ENCODE measurements at regions not wholly inside any gene's neighbourhood (a gene's known extent, or its start where the extent isn't known, plus 50 kb on each side); places are given as distances from the start of the nearest gene placed in this dataset.

DNA sequence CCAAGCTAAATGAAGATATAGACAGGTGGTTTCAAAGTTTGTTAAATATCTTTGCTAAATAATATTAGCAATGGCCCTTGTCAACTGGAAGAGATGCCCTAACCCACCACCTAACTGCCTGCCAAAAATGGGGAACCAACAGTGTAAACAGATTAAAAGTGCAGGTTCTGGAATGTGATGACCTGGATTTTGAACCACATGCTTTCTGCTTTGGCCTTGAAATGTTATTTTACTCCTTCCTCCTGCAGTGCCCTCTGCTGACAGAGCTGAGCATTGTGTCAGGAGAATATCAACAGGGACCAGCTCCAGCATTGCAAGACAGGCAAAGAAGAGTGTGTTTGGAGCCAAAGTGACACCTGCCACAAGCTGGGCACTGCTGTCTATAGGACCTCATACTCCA is 226.6 kb downstream of the MYLK4 start (continued):
- TF ChIP-seq DR1 (CRISPR knock-in tag; IDR thresholded peaks at IDR 0.05) (no peak), CBX1 (IDR thresholded peaks at IDR 0.05; ENCODE audit: low read depth) (peak; percentile 58), ERF (CRISPR knock-in tag; IDR thresholded peaks at IDR 0.05) (no peak), ZNF891 (CRISPR knock-in tag; IDR thresholded peaks at IDR 0.05) (no peak), FOXO1 (CRISPR knock-in tag; IDR thresholded peaks at IDR 0.05) (peak; percentile 55; the same call in 1 of the 2 replicates), TBX2 (CRISPR knock-in tag; IDR thresholded peaks at IDR 0.05; ENCODE audit: borderline replicate concordance) (peak; percentile 49; the same call in 1 of the 2 replicates), SMC3 (IDR thresholded peaks at IDR 0.05; ENCODE audit: low read length) (peak; percentile 83), MAF1 (CRISPR knock-in tag; IDR thresholded peaks at IDR 0.05; ENCODE audit: borderline replicate concordance) (no peak), CHCHD3 (CRISPR knock-in tag; IDR thresholded peaks at IDR 0.05) (no peak), ZNF570 (CRISPR knock-in tag; IDR thresholded peaks at IDR 0.05; ENCODE audit: borderline replicate concordance) (no peak), SMAD1 (CRISPR knock-in tag; IDR thresholded peaks at IDR 0.05; ENCODE audit: borderline replicate concordance, low read depth) (no peak), SNAI1 (CRISPR knock-in tag; IDR thresholded peaks at IDR 0.05; ENCODE audit: borderline replicate concordance) (no peak), BRCA1 (CRISPR knock-in tag; IDR thresholded peaks at IDR 0.05) (no peak)
- TF ChIP-seq, protein P1, sequence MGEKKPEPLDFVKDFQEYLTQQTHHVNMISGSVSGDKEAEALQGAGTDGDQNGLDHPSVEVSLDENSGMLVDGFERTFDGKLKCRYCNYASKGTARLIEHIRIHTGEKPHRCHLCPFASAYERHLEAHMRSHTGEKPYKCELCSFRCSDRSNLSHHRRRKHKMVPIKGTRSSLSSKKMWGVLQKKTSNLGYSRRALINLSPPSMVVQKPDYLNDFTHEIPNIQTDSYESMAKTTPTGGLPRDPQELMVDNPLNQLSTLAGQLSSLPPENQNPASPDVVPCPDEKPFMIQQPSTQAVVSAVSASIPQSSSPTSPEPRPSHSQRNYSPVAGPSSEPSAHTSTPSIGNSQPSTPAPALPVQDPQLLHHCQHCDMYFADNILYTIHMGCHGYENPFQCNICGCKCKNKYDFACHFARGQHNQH (CRISPR knock-in tag; IDR thresholded peaks at IDR 0.05), result 0 out of 2 replicates have a peak, but pooled peaks have one; percentile 20
- TF ChIP-seq, protein P2, sequence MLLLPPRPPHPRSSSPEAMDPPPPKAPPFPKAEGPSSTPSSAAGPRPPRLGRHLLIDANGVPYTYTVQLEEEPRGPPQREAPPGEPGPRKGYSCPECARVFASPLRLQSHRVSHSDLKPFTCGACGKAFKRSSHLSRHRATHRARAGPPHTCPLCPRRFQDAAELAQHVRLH (CRISPR knock-in tag; IDR thresholded peaks at IDR 0.05; ENCODE audit: borderline replicate concordance, low read depth), result peak; percentile 20; the same call in 1 of the 2 replicates
- TF ChIP-seq, protein P3, sequence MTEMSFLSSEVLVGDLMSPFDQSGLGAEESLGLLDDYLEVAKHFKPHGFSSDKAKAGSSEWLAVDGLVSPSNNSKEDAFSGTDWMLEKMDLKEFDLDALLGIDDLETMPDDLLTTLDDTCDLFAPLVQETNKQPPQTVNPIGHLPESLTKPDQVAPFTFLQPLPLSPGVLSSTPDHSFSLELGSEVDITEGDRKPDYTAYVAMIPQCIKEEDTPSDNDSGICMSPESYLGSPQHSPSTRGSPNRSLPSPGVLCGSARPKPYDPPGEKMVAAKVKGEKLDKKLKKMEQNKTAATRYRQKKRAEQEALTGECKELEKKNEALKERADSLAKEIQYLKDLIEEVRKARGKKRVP (CRISPR knock-in tag; IDR thresholded peaks at IDR 0.05), result no peak; a peak in 1 of 4 replicates
- TF ChIP-seq, protein P4, sequence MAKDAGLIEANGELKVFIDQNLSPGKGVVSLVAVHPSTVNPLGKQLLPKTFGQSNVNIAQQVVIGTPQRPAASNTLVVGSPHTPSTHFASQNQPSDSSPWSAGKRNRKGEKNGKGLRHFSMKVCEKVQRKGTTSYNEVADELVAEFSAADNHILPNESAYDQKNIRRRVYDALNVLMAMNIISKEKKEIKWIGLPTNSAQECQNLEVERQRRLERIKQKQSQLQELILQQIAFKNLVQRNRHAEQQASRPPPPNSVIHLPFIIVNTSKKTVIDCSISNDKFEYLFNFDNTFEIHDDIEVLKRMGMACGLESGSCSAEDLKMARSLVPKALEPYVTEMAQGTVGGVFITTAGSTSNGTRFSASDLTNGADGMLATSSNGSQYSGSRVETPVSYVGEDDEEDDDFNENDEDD (CRISPR knock-in tag; IDR thresholded peaks at IDR 0.05; ENCODE audit: borderline replicate concordance), result peak; percentile 23; the same call in 1 of the 2 replicates
- TF ChIP-seq, protein P5, sequence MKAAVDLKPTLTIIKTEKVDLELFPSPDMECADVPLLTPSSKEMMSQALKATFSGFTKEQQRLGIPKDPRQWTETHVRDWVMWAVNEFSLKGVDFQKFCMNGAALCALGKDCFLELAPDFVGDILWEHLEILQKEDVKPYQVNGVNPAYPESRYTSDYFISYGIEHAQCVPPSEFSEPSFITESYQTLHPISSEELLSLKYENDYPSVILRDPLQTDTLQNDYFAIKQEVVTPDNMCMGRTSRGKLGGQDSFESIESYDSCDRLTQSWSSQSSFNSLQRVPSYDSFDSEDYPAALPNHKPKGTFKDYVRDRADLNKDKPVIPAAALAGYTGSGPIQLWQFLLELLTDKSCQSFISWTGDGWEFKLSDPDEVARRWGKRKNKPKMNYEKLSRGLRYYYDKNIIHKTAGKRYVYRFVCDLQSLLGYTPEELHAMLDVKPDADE (CRISPR knock-in tag; IDR thresholded peaks at IDR 0.05), result no peak
- TF ChIP-seq, protein P6, sequence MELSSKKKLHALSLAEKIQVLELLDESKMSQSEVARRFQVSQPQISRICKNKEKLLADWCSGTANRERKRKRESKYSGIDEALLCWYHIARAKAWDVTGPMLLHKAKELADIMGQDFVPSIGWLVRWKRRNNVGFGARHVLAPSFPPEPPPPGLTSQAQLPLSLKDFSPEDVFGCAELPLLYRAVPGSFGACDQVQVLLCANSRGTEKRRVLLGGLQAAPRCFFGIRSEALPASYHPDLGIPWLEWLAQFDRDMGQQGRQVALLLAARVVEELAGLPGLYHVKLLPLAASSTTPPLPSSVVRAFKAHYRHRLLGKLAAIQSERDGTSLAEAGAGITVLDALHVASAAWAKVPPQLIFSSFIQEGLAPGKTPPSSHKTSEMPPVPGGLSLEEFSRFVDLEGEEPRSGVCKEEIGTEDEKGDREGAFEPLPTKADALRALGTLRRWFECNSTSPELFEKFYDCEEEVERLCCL (CRISPR knock-in tag; IDR thresholded peaks at IDR 0.05; ENCODE audit: borderline replicate concordance), result no peak
- TF ChIP-seq, protein P7, sequence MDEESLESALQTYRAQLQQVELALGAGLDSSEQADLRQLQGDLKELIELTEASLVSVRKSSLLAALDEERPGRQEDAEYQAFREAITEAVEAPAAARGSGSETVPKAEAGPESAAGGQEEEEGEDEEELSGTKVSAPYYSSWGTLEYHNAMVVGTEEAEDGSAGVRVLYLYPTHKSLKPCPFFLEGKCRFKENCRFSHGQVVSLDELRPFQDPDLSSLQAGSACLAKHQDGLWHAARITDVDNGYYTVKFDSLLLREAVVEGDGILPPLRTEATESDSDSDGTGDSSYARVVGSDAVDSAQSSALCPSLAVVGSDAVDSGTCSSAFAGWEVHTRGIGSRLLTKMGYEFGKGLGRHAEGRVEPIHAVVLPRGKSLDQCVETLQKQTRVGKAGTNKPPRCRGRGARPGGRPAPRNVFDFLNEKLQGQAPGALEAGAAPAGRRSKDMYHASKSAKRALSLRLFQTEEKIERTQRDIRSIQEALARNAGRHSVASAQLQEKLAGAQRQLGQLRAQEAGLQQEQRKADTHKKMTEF (CRISPR knock-in tag; IDR thresholded peaks at IDR 0.05), result 0 out of 2 replicates have a peak, but pooled peaks have one; percentile 24
- TF ChIP-seq, protein P8, sequence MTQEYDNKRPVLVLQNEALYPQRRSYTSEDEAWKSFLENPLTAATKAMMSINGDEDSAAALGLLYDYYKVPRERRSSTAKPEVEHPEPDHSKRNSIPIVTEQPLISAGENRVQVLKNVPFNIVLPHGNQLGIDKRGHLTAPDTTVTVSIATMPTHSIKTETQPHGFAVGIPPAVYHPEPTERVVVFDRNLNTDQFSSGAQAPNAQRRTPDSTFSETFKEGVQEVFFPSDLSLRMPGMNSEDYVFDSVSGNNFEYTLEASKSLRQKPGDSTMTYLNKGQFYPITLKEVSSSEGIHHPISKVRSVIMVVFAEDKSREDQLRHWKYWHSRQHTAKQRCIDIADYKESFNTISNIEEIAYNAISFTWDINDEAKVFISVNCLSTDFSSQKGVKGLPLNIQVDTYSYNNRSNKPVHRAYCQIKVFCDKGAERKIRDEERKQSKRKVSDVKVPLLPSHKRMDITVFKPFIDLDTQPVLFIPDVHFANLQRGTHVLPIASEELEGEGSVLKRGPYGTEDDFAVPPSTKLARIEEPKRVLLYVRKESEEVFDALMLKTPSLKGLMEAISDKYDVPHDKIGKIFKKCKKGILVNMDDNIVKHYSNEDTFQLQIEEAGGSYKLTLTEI (CRISPR knock-in tag; conservative IDR thresholded peaks at IDR 0.05), result no peak
